ENCODE measurements at regions not wholly inside any gene's neighbourhood (a gene's known extent, or its start where the extent isn't known, plus 50 kb on each side); places are given as distances from the start of the nearest gene placed in this dataset.

DNA sequence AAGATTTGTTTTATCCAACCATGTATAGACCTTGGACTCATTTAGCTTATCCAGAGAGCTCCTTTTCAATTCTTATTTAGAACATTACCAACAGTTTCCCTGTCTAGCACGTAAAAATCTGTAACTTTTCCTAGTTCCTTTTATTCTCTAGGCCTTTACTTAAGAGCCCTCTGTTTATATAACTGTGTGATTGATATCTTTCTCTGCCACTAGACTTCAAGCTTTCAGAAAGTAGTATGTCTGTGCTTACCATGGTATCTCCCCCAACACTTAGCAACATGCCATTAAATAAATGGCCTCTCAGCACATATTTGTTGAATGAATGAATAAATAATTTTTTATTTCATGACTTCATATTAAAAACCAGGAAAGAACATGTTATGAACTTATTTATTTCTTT, 209.4 kb downstream of the PTPRC start:
- H3K9me3 ChIP-seq (replicated peaks; ENCODE audit: control insufficient read depth, insufficient read depth, low read length), result no peaks in the 10 kb centered on the region; the same call in 2 of the 3 replicates
- no peak overlapping the region for H3K4me3 ChIP-seq
- ATAC-seq, result no peak
- TF ChIP-seq POLR2AphosphoS5 (IDR thresholded peaks at IDR 0.05; ENCODE audit: low read length) (no peak), RCOR1 (conservative IDR thresholded peaks at IDR 0.05; ENCODE audit: low read depth, low read length) (no peak), RAD51 (IDR thresholded peaks at IDR 0.05) (no peak), HDAC2 (IDR thresholded peaks at IDR 0.05) (no peak), BHLHE40 (IDR thresholded peaks at IDR 0.05; ENCODE audit: borderline replicate concordance in 1 of 2, low read depth in 2 of 2, low read length in 1 of 2) (no peak), ESRRA (IDR thresholded peaks at IDR 0.05; ENCODE audit: low read length) (no peak), TAF1 (IDR thresholded peaks at IDR 0.05; ENCODE audit: borderline replicate concordance, low read depth, low read length) (no peak), IKZF2 (IDR thresholded peaks at IDR 0.05) (no peak), CBFB (IDR thresholded peaks at IDR 0.05; ENCODE audit: low read depth) (no peak), SUZ12 (IDR thresholded peaks at IDR 0.05; ENCODE audit: unreplicated experiment) (no peak), JUNB (IDR thresholded peaks at IDR 0.05) (no peak), EED (IDR thresholded peaks at IDR 0.05; ENCODE audit: low read depth) (no peak), SMAD1 (IDR thresholded peaks at IDR 0.05; ENCODE audit: low read depth, partially characterized antibody) (no peak), POLR2AphosphoS2 (IDR thresholded peaks at IDR 0.05; ENCODE audit: low read depth, low read length) (no peak), LARP7 (IDR thresholded peaks at IDR 0.05) (no peak), POU2F2 (IDR thresholded peaks at IDR 0.05; ENCODE audit: borderline replicate concordance, low read depth, low read length) (no peak), HDAC6 (IDR thresholded peaks at IDR 0.05; ENCODE audit: unreplicated experiment) (no peak), TCF12 (IDR thresholded peaks at IDR 0.05; ENCODE audit: low read depth, low read length) (no peak), NR2C2 (IDR thresholded peaks at IDR 0.05; ENCODE audit: borderline replicate concordance, control insufficient read depth, insufficient read length, low read depth) (no peak)
- TF ChIP-seq, protein P1, sequence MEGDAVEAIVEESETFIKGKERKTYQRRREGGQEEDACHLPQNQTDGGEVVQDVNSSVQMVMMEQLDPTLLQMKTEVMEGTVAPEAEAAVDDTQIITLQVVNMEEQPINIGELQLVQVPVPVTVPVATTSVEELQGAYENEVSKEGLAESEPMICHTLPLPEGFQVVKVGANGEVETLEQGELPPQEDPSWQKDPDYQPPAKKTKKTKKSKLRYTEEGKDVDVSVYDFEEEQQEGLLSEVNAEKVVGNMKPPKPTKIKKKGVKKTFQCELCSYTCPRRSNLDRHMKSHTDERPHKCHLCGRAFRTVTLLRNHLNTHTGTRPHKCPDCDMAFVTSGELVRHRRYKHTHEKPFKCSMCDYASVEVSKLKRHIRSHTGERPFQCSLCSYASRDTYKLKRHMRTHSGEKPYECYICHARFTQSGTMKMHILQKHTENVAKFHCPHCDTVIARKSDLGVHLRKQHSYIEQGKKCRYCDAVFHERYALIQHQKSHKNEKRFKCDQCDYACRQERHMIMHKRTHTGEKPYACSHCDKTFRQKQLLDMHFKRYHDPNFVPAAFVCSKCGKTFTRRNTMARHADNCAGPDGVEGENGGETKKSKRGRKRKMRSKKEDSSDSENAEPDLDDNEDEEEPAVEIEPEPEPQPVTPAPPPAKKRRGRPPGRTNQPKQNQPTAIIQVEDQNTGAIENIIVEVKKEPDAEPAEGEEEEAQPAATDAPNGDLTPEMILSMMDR (IDR thresholded peaks at IDR 0.05 in 2 of 3, conservative IDR thresholded peaks at IDR 0.05 in 1 of 3; ENCODE audit: control insufficient read depth in 2 of 3, extremely low read depth in 1 of 3, insufficient read depth in 1 of 3, low read depth in 3 of 3, low read length in 3 of 3), result no peak
- ChIA-PET RAD21 (ENCODE audit: unreplicated experiment) (no interaction called here), SMC1A (ENCODE audit: uncharacterized antibody, unreplicated experiment) (no interaction called here), CTCF (interaction anchor here (0.6 to 1.6 kb wide), 5 partner anchors 11 to 23 kb away, joined by 3 to 4 read pairs (median 3); no protein-coding TSS in a partner anchor), POLR2A (interaction anchor here (0.6 kb wide), 1 partner anchor 10 kb away, joined by 3 read pairs; no protein-coding TSS in a partner anchor)
- in situ Hi-C loops (cut with MboI), result no loop called here
- BruUV-seq (replicated peaks), result no TSS peak
- H3K9ac ChIP-seq (ENCODE audit: control insufficient read depth, insufficient read depth, low read length), result no peak overlapping the region
- no peaks in the 10 kb centered on the region for H3K4me1 ChIP-seq (ENCODE audit: control insufficient read depth, insufficient read depth, low read length)
- FAIRE-seq, result no peak
- no peak for DNase-seq (ENCODE audit: low read depth, low spot score)
- no peaks in the 10 kb centered on the region for H4K20me1 ChIP-seq (ENCODE audit: control insufficient read depth, insufficient read depth)
- WGBS (ENCODE audit: insufficient coverage, insufficient replicate concordance, low lambda C conversion rate, missing lambda C conversion rate), result 13% methylated on average over 1 of the region's 1 CpG
- no peak overlapping the region for H3K27ac ChIP-seq (ENCODE audit: control insufficient read depth, insufficient read depth)
- H2AFZ ChIP-seq (ENCODE audit: control insufficient read depth, low read depth, low read length), result no peak overlapping the region
- no peaks in the 10 kb centered on the region for H3K27me3 ChIP-seq (replicated peaks in 1 of 2; ENCODE audit: control insufficient read depth in 2 of 2, insufficient read depth in 2 of 2, low read length in 1 of 2)
- H3K4me2 ChIP-seq (ENCODE audit: control insufficient read depth, insufficient read depth), result no peak overlapping the region
- intact Hi-C loops (cut with micrococcal nuclease; ENCODE audit: unreplicated experiment), result no loop called here
- H3K79me2 ChIP-seq (ENCODE audit: control insufficient read depth, insufficient read depth, low read length), result no peaks in the 10 kb centered on the region
- H3K36me3 ChIP-seq (ENCODE audit: control insufficient read depth in 2 of 2, insufficient read depth in 2 of 2, low read length in 1 of 2), result no peaks in the 10 kb centered on the region
